ENCODE measurements at regions not wholly inside any gene's neighbourhood (a gene's known extent, or its start where the extent isn't known, plus 50 kb on each side); places are given as distances from the start of the nearest gene placed in this dataset.

DNA sequence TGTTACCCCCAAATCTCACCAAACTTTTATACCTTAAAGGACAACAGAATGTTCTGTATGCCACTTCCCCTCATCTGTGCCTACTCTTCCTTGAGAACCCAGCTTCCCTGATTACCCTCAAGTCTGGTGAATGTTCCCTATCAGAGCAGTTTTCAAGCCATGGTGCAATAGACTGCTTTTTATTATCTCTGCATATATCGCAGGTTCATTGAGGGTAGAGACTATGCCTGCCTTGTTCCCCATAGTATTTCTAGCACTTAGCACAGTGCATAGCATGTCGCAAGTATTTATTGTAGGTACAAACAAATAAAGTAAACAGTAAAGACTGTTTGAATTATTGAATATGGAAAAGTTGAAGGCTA, 146.6 kb downstream of the HAUS1 start:
- TF ChIP-seq, protein P1, sequence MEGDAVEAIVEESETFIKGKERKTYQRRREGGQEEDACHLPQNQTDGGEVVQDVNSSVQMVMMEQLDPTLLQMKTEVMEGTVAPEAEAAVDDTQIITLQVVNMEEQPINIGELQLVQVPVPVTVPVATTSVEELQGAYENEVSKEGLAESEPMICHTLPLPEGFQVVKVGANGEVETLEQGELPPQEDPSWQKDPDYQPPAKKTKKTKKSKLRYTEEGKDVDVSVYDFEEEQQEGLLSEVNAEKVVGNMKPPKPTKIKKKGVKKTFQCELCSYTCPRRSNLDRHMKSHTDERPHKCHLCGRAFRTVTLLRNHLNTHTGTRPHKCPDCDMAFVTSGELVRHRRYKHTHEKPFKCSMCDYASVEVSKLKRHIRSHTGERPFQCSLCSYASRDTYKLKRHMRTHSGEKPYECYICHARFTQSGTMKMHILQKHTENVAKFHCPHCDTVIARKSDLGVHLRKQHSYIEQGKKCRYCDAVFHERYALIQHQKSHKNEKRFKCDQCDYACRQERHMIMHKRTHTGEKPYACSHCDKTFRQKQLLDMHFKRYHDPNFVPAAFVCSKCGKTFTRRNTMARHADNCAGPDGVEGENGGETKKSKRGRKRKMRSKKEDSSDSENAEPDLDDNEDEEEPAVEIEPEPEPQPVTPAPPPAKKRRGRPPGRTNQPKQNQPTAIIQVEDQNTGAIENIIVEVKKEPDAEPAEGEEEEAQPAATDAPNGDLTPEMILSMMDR (IDR thresholded peaks at IDR 0.05): no peak
- TF ChIP-seq POLR2A (IDR thresholded peaks at IDR 0.05): no peak

Data from vagina (tissue), 2 donors.